ENCODE measurements at regions not wholly inside any gene's neighbourhood (a gene's known extent, or its start where the extent isn't known, plus 50 kb on each side); places are given as distances from the start of the nearest gene placed in this dataset.
A peak's percentile ranks its signal among the peaks of the same experiment; 100 is the strongest.
"Not testable (repeated sequence)": the region's sequence is repeated elsewhere in the genome, so short reads cannot be mapped to it uniquely, and the experiment has no call there.

- DNase-seq (ENCODE audit: insufficient read length, low spot score); FAIRE-seq: not testable (repeated sequence)
These were observed 82.7 kb downstream of the XCL2 start for GRCh38 chr1:168461108-168461507.

GRCh38 chr1:168457296-168457695 lies 86.5 kb downstream of the XCL2 start:
- not testable (repeated sequence) for FAIRE-seq; DNase-seq (ENCODE audit: insufficient read length, low spot score)

- FAIRE-seq (no peak), DNase-seq (ENCODE audit: insufficient read length, low spot score) (no peak)
These were observed 88.0 kb downstream of the XCL2 start for GRCh38 chr1:168455764-168456163.

- no peak for DNase-seq (ENCODE audit: insufficient read length, low spot score)
- no peak for FAIRE-seq
These were observed 89.5 kb downstream of the XCL2 start for GRCh38 chr1:168454211-168454815.

GRCh38 chr1:168453056-168453455 lies 90.7 kb downstream of the XCL2 start:
- FAIRE-seq = no peak

GRCh38 chr1:168452329-168452728 lies 91.5 kb downstream of the XCL2 start:
- no peak for FAIRE-seq

More at GRCh38 chr1:168453056-168453455, 90.7 kb downstream of the XCL2 start:
- no peak for DNase-seq (ENCODE audit: insufficient read length, low spot score)

GRCh38 chr1:168447871-168448270 lies 95.9 kb downstream of the XCL2 start:
- FAIRE-seq = no peak

More at GRCh38 chr1:168452329-168452728, 91.5 kb downstream of the XCL2 start:
- DNase-seq (ENCODE audit: insufficient read length, low spot score) = no peak

GRCh38 chr1:168446081-168446480 lies 97.7 kb downstream of the XCL2 start:
- FAIRE-seq = no peak
- DNase-seq (ENCODE audit: insufficient read length, low spot score) = no peak

More at GRCh38 chr1:168447871-168448270, 95.9 kb downstream of the XCL2 start:
- no peak for DNase-seq (ENCODE audit: insufficient read length, low spot score)

- DNase-seq (ENCODE audit: insufficient read length, low spot score) = no peak
- FAIRE-seq = no peak
These were observed 99.9 kb downstream of the XCL2 start for GRCh38 chr1:168443899-168444298.

GRCh38 chr1:168443356-168443755 lies 100.4 kb downstream of the XCL2 start:
- FAIRE-seq = no peak
- no peak for DNase-seq (ENCODE audit: insufficient read length, low spot score)

- FAIRE-seq = no peak
- no peak for DNase-seq (ENCODE audit: insufficient read length, low spot score)
These were observed 100.9 kb downstream of the XCL2 start for GRCh38 chr1:168442931-168443330.

GRCh38 chr1:168441745-168442144 lies 102.1 kb downstream of the XCL2 start:
- FAIRE-seq (no peak), DNase-seq (ENCODE audit: insufficient read length, low spot score) (no peak)

- DNase-seq (ENCODE audit: insufficient read length, low spot score) (peak; percentile 80), FAIRE-seq (peak; percentile 72)
These were observed 104.1 kb downstream of the XCL2 start for GRCh38 chr1:168439456-168440375.

- no peak for FAIRE-seq
These were observed 105.2 kb downstream of the XCL2 start for GRCh38 chr1:168438626-168439025.

GRCh38 chr1:168437821-168438220 lies 106.0 kb downstream of the XCL2 start:
- FAIRE-seq (no peak), DNase-seq (ENCODE audit: insufficient read length, low spot score) (no peak)

More at GRCh38 chr1:168438626-168439025, 105.2 kb downstream of the XCL2 start:
- DNase-seq (ENCODE audit: insufficient read length, low spot score) = no peak

- DNase-seq (ENCODE audit: insufficient read length, low spot score) (no peak), FAIRE-seq (no peak)
These were observed 108.4 kb downstream of the XCL2 start for GRCh38 chr1:168435439-168435838.

- DNase-seq (ENCODE audit: insufficient read length, low spot score) = no peak
- no peak for FAIRE-seq
These were observed 110.6 kb downstream of the XCL2 start for GRCh38 chr1:168433238-168433637.

GRCh38 chr1:168431882-168432281 lies 111.9 kb downstream of the XCL2 start:
- no peak for DNase-seq (ENCODE audit: insufficient read length, low spot score)

GRCh38 chr1:168430321-168430720 lies 113.5 kb downstream of the XCL2 start:
- FAIRE-seq = no peak
- no peak for DNase-seq (ENCODE audit: insufficient read length, low spot score)

More at GRCh38 chr1:168431882-168432281, 111.9 kb downstream of the XCL2 start:
- FAIRE-seq = no peak

- DNase-seq (ENCODE audit: insufficient read length, low spot score) = no peak
- no peak for FAIRE-seq
These were observed 115.6 kb downstream of the XCL2 start for GRCh38 chr1:168428063-168428731.

- DNase-seq (ENCODE audit: insufficient read length, low spot score) = no peak
These were observed 116.7 kb downstream of the XCL2 start for GRCh38 chr1:168427051-168427450.

More at GRCh38 chr1:168427051-168427450, 116.7 kb downstream of the XCL2 start:
- no peak for FAIRE-seq
